HG03354 (cell line): ENCODE measurements at regions not wholly inside any gene's neighbourhood (a gene's known extent, or its start where the extent isn't known, plus 50 kb on each side); places are given as distances from the start of the nearest gene placed in this dataset.
"Not testable (repeated sequence)": the region's sequence is repeated elsewhere in the genome, so short reads cannot be mapped to it uniquely, and the experiment has no call there.

Experiments
- ATAC-seq: cut with Tn5 transposase; IDR thresholded peaks from one replicate; pipeline ENCODE4 v1.9.1; 2021; ENCODE audit warnings: mild to moderate bottlenecking; ENCODE audit not compliant: unreplicated experiment, poor library complexity, severe bottlenecking

DNA sequence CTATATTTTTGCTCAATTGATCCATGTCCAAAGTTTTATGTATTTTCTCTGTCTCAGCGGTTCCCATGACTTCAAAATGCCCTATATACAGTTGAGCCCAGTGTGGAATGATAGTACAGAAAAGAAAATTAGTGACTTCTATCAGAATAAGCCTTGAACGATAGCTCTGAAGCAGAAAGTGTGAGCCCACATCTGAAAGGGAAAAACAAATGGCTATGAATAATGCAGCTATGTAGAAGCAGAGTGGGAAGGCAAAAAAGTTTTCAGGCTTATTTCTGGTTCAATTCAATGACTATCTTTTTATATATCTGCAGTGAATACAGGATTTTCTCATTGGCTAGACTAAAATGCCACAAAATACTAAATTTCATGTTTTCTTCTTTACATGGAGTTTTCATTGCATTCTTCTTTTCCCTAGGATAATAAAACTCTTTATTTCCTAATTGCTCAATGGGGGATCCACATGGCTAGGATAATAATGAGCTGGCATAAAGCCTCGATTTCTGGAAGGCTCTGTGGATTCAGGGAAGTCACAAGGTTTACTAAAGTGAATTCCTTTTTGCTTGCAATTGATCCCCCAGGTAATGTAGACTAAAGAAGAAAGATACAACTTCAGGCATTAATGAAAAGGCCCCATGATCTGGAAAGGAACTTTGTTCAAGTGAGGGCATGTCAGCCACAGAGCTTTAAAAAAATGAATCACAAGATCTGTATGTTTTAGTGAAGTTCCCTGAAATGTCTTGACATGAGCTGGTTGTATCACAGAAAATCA is 377.0 kb upstream of the RIOK2 start:
- no peak for ATAC-seq

DNA sequence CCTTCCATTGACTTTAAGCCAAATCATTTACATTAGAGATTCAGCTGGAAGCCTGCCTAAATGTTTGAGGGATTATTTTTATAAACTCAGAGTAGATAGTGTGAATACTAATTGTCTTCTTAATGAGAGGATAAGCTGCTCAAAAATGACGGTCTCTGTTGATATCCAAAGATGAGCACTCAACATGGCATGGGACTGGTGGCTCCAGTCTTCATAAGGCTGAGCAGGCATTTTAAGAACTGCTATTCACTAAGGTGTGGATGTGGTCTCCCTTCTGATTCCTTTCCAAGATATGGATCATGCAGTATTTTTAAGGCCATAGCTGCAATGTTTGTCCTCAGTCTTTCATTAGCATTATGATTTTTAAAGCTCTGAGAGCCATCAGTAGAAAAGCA is 377.5 kb upstream of the RIOK2 start:
- ATAC-seq, result no peak

DNA sequence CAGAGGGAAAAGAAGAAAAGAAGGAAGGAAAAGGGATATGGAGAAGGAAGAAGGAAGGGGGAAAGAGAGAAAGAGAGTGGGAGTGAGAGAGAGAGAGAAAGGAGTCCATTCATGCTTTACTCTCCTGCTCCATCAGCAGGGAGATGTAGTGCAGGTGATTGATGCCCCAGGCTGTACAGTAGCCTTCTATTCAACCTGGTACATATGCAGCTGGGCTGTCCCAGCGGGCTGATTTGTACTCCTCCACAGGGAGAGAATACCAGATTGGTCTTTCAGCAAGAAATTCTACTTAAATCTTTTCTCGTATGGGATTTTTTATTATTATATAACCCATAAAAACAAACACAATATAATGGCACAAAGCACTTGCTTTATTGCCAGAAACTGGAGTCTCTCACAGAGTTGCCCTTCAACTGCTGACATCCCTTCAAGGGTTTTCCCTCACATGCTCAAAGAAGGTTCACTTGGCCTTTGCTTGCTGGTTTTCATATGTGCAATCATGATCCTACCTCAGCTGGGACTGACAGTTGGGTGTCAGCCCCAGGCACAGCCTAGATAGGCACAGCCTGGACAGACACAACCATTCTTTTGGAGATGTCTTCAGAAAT is 380.1 kb upstream of the RIOK2 start:
- no peak for ATAC-seq

DNA sequence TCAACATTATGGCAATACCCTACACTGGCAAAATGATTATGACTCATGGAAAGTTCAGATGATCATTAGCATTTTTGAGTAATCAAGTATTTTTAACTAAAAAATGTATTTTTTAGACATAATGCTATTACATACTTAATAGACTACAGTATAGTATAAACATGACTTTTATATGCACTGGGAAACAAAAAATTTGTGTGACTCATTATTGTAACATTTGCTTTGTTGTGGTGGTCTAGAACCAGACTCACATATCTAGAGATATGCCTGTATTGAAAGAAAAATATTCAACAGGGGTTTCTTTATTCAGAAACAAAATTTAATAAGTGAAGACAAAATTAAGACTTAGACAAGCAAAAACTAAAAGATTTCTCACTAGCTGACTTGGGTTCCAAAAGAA is 385.3 kb upstream of the RIOK2 start:
- no peak for ATAC-seq

DNA sequence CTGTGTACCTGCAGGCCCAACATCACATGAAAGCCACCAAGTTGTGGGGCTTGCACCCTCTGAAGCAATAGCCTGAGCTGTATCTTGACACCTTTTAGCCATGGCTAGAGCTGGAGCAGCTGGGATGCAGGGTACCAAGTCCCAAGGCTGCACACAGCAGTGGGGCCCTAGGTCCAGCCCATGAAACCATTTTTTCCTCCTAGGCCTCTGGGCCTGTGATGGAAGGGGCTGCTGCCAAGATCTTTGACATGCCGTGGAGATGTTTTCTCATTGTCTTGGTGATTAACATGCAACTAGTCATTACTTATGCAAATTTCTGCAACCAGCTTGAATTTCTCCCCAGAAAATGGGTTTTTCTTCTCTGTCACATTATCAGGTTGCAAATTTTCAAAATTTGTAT is 387.2 kb upstream of the RIOK2 start:
- ATAC-seq, result no peak

DNA sequence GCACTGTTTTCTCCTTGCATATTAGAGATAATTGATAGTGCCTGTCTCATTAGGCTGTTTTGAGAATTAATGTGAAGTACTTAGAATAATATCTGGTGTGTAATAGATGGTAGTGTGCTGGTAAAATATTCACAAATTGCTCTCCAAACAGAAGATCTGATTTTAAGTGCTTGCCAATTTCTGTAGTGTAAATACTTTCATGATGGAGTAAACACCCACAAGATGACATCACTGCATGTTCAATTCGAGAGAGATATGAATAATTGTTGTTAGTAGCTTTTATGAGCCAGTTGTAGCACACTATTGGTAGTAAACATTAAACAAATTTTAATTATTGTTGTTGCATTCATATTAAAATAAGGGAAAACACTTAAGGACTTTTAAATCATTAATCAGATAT is 392.3 kb upstream of the RIOK2 start:
- no peak for ATAC-seq

DNA sequence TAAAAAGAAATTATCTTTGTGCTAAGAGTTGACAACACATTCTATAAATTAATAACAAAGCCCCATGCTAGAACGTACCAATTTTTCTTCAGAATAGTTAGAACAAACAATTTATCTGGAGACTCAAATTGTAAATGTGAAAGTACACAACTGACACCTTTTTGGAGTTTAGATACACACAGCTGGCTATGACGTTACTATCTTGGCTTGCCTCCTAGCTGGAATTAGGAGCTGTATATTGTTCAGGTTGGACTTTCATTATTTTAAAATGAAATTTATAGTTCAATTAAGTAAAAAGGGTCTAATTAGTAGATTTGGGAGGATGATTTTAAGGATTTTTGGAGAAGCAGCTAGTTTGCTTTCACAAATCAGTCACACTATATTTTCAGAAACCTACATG is 393.9 kb upstream of the RIOK2 start:
- no peak for ATAC-seq

DNA sequence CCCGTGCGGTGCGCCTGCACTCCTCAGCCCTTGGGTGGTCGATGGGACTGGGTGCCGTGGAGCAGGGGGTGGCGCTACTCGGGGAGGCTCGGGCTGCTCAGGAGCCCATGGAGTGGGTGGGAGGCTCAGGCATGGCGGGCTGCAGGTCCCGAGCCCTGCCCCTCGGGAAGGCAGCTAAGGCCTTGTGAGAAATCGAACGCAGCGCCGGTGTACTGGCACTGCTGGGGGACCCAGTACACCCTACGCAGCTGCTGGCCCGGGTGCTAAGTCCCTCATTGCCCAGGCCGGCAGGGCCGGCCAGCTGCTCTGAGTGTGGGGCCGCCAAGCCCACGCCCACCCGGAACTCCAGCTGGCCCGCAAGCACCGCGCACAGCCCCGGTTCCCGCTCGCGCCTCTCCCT is 396.9 kb upstream of the RIOK2 start:
- not testable (repeated sequence) for ATAC-seq

DNA sequence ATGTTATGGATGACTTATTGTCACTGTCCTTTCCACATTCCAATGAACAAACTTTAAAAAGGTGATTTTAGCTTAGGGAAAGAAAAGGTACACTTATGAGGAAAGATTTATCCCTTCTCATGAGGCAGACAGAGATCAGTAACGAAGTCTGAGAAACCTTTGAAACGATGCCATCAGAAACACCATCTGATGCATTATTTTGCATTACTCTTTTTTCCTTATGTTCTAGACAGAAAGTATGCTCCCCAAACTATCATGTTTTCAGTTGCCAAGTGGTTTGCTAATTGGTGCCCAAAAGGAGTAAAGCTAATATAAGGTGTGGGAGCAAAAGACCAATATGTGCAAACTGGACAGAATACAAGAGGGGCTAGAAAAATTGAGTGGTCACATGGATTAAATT is 397.7 kb upstream of the RIOK2 start:
- no peak for ATAC-seq

DNA sequence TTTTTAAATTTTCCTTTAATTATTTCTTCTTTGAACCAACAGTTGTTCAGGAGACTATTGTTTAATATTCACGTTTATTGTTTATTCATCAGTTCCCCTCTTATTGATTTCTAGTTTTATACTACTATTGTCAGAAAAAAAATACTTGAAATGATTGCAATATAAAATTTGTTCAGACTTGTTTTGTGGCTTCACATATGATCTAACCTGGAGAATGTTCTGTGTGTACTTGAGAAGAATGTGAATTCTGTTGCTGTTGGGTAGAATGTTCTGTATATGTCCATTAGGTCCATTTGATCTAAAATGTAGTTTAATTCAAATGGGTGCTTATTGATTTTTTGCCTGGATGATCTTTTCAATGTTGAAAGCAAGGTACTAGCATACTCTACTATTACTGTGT is 408.7 kb upstream of the RIOK2 start:
- ATAC-seq, result no peak

DNA sequence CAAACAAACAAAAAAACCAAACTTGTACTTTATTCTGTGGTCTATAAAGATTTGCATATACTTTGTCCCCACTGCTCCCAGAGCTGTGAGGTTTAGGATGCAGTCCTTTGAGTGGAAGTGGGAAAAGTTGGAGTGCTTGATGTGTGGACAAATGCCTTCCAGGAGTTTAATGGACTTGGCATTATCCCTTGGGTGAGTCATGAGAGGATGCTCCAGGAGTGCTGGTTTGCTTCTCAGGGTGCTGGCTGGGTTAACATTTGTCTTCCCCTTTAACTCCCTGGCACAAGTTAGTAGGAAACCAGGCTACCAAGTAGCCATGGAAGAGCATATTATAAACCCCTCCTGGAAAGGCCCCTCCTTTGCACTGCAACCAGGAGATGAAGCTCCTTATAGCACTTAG is 417.4 kb upstream of the RIOK2 start:
- ATAC-seq, result no peak

DNA sequence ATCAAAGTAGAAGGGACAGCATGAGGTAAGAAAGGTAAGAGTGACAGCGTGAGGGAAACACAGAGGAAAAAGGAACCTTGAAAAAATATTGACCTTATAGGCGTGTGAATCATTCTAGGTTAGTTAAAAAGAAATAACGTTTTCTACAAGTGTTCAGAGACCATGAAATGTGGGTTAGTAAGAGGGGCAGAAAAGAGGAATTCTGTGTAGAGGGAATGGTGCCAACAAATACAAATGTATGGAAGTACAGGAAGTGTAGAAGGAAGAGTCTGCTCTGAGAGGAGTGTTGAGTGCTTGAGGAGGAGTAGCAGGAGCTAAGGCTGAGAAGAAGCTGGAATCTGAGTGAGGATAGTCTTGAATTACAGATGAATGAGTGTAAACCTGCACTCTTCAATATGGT is 418.6 kb upstream of the RIOK2 start:
- no peak for ATAC-seq

DNA sequence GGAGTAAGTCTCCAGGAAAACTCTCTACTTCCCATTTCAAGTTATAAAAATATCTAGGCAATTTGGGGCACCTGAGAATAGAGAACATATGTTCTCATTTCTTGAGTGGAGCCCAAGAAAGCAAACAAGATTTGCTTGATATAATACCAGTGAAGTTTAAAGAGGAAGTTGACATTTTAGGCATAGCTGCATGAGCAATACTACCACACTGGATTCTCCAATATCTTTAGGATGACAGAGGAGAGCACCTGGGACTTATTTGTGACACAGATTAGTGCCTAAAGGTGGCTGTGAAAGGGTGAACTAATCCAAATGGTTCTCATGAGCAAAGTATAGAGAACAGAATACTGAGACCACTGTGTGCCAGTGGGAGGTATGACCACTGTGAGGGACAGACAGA is 423.5 kb upstream of the RIOK2 start:
- no peak for ATAC-seq

DNA sequence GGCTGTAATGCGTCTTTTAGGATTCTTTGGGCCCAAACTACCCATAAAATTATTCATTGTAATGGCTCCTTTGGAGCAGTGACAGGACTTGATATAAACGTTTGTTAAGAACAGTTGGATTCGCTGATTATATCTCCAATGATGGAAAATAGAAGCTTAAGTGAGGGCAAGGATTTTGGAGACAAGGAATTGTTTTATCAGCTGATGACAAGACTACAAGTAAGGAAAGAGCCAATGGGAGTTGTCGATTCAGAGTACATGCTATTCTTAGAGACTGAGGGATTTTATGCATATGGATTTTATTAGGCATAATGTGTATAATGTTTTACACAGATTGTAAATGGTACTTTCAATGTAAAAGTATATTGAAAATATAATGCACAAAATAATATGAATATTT is 425.5 kb upstream of the RIOK2 start:
- ATAC-seq, result no peak

DNA sequence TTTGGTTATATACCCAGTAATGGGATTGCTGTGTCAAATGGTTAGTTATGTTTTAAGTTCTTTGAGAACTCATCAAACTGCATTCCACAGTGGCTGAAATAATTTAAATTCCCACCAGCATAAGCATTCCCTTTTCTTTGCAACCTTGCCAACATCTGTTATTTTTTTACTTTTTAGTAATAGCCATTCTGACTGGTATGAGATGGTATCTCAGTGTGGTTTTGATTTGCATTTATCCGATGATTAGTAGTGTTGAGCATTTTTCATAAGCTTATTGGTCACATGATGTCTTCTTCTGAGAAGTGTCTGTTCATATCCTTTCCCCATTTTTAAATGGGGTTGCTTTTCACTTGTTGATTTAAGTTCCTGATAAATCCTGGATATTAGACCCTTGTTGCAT is 435.7 kb upstream of the RIOK2 start:
- ATAC-seq, result no peak

DNA sequence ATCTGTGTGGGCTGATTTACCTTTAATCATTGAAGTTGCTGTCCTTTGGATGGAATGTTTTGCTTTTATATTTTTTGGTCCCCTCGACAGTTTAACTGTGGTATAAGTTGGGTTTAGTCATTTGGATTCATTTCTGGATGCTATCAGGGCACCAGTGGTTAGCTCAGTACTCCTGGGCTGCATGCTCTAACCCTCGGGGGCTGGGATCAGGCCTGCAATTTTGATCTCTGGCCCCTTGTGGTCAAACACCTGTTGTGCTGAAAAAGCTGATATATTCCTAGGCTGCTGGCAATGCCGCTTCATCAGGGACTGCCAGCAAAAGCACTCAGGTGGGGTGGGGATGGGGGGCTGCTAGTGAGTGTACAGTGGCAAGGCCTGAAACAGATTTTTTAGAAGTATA is 440.4 kb upstream of the RIOK2 start:
- no peak for ATAC-seq

DNA sequence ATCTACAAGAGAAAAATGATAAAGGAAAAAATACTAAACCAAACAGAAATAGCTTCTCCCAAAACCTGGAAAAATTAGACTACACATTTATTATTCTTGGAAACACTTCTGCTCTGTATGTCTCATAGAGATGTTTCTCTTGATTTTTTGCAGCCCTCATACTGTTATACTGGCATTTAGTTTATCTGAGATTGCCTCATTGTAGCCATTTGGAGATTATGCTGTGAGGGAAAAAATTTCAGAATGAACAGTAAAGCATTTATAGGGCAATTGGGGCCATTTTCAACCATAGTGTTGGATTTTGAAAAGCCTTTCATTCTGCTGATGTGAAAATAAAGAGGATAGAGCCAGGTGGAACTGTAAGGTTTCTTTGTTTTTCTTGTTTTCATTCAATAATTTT is 441.8 kb upstream of the RIOK2 start:
- ATAC-seq, result no peak

DNA sequence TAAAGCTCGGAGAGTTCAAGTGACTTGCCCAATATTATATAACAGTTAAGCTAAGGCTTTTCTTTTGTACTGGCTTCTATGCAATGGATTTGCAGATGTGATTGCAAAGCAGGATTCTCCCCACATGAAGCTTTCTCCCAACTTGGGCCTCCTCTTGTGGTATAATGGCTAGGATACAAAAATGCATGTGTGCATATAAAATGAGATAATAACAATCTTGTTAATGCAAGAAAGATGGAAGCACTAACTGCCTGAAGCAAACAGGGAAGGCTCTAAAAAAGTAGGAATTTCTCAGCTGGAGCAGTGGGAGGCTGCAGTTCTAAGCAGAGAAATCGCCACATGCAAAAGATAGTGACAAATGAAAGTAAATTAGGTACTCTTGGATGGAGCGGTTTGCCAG is 444.2 kb upstream of the RIOK2 start:
- ATAC-seq, result no peak

DNA sequence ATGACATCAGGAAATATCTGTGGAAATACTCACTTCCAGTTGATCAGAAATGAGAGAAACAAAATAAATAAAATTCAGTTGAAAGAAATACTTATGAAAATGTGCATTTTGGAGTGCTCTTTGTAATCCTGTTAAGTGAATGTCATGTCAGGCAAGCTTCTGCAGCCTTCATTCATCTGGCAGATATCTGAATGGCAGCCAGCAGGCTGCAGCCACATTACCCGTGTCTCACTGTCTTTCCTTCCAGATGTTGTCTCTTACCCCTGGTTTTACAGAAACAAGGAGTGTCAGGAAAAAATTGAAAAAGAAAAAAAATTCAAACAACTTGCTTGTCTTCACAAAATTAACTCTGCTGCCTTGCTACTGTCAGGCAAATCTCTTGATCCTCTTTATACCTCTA is 445.0 kb upstream of the RIOK2 start:
- no peak for ATAC-seq

DNA sequence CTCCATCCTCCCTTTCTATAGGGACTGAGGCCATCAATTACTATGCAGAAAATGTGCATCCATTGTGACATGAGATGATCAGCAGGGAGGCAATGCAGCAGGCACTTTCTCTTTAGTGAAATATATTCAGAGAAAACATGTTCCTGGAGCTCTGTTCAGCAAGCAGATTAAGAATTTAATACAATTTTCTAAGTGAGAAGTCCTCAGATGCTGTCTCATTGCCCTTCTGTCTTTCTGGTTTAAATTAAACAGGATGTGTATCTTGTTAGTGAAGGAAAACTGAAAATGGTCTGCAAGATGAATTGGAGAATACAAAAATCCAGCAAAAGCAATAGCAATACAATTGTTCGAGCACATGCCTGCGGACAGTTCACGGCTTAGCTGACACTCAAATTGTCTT is 445.8 kb upstream of the RIOK2 start:
- ATAC-seq, result no peak

DNA sequence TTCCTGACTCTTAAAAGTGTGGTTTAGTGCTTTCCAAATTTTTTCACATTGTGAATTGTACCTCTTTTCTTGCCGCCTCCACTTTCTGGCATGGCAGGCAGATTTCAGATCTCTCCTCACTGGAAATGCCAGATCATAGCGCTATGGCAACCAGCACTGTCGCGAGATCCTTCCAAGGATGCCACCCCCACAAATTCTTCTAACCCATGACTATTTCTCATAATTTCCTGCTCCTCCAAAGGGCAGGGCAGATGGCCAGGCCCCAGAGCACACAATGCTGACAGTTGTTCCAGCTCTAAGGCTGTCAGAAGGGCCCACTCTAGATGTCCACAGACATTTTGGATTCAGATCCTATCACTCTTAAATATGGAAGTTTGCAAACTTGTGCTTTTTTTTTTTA is 446.2 kb upstream of the RIOK2 start:
- no peak for ATAC-seq

DNA sequence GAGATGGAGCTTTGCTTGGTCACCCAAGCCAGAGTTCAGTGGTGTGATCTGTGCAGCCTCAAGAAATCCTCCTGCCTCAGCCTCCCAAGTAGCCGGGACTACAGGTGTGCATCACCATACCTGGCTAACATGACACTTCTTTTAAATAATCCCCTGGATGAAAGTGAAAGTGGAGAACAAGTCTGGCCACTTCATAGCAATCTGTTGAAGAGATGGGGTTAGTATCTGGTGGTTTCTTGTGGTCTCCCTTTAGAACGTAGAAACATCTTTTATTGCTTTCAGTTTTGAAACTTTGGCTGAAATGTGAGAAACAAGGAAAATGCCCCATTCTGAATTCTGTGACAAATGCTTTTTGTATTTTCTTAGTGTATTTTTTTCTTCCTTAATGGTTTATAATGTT is 452.5 kb upstream of the RIOK2 start:
- ATAC-seq, result peak; percentile 76
